ENCODE measurements at regions not wholly inside any gene's neighbourhood (a gene's known extent, or its start where the extent isn't known, plus 50 kb on each side); places are given as distances from the start of the nearest gene placed in this dataset.

- no peak for TF ChIP-seq CTCF (IDR thresholded peaks at IDR 0.05; ENCODE audit: low read depth, low read length, poor library complexity, severe bottlenecking)
- no peak for TF ChIP-seq EZH2phosphoT487 (IDR thresholded peaks at IDR 0.05; ENCODE audit: borderline replicate concordance, low read length)
Observed at GRCh38 chr1:22245726-22246125, 102.8 kb upstream of the WNT4 start.
